ENCODE measurements at regions not wholly inside any gene's neighbourhood (a gene's known extent, or its start where the extent isn't known, plus 50 kb on each side); places are given as distances from the start of the nearest gene placed in this dataset.

DNA sequence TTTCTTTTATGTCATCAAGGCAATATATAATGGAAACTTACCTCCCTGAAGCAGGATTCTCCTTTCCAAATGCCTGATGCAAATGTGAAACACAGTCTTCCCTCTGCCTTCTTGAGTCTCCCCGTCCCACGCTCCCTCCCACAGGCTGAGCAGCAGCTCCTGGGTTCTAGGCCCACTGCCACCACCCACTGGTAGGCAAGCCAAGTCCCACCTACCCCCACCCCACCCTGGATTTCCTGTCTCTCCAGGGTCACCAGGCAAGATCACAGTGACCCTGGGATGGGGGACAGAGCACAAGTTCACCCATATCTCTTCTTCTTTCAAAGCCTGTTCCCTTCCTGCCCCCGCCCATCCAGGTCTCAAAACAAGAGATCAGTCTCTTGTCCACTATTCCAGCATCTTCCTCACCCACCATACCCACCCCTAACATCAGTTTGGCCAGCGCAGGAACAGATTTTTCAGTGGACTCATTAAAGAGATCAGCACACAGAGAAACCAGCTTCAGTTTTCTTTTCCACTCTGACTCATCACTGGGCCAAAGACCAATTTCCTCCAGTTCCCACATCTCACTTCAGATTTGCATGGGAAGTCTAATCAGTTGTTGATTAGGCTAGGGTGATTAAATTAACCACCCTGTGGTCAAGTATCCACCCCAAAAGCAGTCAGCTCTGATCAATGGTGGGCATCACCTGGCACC is 151.5 kb downstream of the ACTL7B start:
- TF ChIP-seq, protein P1, sequence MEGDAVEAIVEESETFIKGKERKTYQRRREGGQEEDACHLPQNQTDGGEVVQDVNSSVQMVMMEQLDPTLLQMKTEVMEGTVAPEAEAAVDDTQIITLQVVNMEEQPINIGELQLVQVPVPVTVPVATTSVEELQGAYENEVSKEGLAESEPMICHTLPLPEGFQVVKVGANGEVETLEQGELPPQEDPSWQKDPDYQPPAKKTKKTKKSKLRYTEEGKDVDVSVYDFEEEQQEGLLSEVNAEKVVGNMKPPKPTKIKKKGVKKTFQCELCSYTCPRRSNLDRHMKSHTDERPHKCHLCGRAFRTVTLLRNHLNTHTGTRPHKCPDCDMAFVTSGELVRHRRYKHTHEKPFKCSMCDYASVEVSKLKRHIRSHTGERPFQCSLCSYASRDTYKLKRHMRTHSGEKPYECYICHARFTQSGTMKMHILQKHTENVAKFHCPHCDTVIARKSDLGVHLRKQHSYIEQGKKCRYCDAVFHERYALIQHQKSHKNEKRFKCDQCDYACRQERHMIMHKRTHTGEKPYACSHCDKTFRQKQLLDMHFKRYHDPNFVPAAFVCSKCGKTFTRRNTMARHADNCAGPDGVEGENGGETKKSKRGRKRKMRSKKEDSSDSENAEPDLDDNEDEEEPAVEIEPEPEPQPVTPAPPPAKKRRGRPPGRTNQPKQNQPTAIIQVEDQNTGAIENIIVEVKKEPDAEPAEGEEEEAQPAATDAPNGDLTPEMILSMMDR (IDR thresholded peaks at IDR 0.05; ENCODE audit: poor library complexity): no peak
- no peak for TF ChIP-seq EZH2 (IDR thresholded peaks at IDR 0.05; ENCODE audit: borderline replicate concordance)
